NOMO-1 treated with DMSO at 0.1 percent for 48 hours (cell line): ENCODE measurements at regions not wholly inside any gene's neighbourhood (a gene's known extent, or its start where the extent isn't known, plus 50 kb on each side); places are given as distances from the start of the nearest gene placed in this dataset.
"Not testable (repeated sequence)": the region's sequence is repeated elsewhere in the genome, so short reads cannot be mapped to it uniquely, and the experiment has no call there.

Source experiments
- DNase-seq: peaks from one replicate; lab custom pipeline; 2025; ENCODE audit not compliant: unreplicated experiment; lab: John Stamatoyannopoulos, UW

DNA sequence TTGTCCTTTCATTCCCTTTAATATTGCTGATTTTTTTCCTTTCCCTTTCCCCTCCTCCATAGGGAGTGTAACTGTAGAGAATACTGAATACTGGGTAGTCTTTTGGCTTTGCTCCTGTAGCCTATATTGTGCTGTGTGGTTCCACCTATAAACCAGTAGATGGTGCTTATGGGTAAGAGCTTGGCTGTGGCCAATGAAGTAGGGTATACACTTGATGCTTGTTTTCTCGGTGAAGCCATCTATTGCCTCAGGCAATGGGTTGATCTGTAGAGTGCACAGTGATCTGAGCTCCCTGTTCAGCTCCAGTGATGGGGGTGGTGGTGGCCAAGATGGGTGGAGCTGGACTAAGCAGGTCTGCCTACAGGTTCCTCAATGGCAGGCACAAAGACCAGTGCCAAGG, 203.3 kb upstream of the IMPG1 start:
- no peak for DNase-seq

GRCh38 chr6:76264468-76264867, 192.0 kb upstream of the IMPG1 start:
- DNase-seq, result no peak

DNA sequence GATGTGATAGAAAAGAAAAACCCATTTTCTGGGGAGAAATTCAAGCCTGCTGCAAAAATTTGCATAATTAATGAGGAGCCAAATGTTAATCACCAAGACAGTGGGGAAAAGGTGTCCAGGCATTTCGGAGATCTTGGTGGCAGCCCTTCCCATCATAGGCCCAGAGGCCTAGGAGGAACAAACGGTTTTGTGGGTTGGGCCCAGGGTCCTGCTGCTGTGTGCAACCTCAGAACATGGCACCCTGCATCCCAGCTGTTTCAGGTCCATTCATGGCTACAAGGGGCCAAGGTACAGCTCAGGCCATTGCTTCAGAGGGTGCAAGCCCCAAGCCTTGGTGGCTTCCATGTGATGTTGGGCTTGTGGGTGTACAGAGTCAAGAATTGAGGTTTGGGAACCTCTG, 189.8 kb upstream of the IMPG1 start:
- no peak for DNase-seq

- peak; percentile 97 for DNase-seq
Observed at GRCh38 chr6:76250666-76251065, 178.2 kb upstream of the IMPG1 start.

DNA sequence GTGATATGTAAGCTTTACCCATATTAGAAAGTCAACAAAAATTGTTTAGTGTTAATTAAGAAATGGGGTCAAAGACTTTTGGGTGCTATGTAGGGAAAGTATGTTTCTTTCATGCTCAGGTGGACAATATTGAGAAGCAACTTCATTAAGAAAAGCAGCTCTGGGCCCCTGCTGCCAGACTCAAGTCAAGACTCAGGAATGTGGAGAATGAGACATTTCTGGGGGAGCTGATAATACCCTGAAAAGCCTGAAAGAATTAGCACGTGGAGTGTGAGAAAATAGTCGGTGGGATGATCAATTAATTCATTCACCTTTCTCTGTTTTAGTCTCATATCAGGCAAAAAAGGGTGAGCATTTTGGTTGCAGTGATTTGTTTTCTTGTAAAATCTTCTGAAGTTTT, 175.1 kb upstream of the IMPG1 start:
- DNase-seq, result no peak

DNA sequence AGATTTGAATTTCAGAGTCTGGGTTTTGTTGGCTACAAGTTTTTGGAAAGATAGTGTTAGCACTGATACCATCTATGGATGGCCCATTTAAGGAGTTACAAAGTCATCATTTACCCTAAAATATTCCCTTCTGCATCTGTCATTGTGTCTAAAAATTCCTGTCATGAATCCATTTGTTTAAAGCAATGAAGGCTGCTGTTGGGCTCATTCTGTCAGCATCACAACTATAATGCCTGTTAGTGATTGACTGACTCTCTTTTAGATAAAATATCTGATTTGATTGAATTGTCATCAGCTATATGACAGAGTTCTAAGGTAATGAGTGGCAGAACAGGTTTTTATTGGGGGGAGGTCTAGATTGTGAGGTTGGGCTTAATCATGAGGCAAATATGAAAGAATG, 167.6 kb upstream of the IMPG1 start:
- no peak for DNase-seq

GRCh38 chr6:76230711-76231110, 158.2 kb upstream of the IMPG1 start:
- peak; percentile 23 for DNase-seq

- no peak for DNase-seq
Observed at GRCh38 chr6:76222189-76222588, 149.7 kb upstream of the IMPG1 start.

DNA sequence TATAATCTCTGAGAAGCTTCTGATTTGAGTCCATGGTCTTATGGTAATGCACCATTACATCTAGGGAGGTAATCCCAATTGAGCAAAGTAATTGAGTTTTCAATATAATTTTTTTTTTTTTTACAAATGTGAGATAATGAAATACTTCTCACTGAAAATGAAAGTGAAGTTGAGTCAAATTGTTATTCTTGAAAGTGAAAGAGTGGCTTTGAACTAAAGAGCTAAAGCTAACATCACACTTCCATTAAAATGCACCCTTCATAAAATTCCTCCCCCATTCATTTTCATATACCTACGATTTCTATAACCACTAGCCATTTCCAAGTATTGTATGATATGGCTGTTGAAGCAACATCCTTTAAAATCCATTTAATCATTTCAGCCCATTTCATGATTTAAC, 149.1 kb upstream of the IMPG1 start:
- DNase-seq, result no peak

- DNase-seq, result no peak
Observed at GRCh38 chr6:76220805-76221204, 148.3 kb upstream of the IMPG1 start.

- no peak for DNase-seq
Observed at GRCh38 chr6:76217606-76218005, 145.1 kb upstream of the IMPG1 start.

DNA sequence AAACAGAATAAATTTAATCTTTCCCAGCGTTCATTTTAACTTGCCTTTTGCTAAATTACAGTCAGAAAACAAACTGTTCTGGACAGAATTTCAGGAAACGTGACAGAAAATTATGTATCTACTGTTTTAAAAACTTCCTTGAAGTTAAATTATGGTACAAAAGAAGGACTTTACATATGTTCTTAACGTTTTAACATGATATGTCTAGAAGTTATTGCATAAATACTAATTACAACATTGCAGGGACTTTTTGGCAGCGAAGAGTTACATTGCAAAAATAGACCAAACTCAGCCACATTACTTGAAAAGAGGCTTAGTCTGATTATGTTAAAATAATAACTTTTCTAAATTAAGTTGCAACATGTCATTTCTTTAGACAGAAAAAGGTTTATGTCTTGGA, 142.1 kb upstream of the IMPG1 start:
- DNase-seq, result no peak

DNA sequence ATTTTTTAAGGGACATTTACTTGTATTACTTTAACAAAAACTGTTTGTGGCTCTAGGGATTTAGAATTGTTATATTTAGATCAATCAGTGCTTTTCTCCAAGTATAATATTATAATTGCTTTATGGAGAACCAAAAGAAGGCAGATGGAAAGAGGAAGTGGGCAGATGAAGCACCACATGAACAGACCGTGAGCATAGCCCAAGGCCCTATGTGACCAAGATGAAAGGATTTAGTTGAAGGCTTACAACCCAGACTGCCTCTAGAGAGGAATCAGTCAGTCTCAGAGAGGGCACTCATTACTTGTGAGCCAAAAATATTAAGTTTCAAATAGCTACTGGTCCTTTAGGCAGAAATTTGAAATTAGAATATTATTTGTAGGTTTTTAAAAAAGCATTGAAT, 102.3 kb upstream of the IMPG1 start:
- peak; percentile 89 for DNase-seq

GRCh38 chr6:76166874-76167273, 94.4 kb upstream of the IMPG1 start:
- DNase-seq, result no peak

GRCh38 chr6:76166297-76166696, 93.8 kb upstream of the IMPG1 start:
- no peak for DNase-seq

DNA sequence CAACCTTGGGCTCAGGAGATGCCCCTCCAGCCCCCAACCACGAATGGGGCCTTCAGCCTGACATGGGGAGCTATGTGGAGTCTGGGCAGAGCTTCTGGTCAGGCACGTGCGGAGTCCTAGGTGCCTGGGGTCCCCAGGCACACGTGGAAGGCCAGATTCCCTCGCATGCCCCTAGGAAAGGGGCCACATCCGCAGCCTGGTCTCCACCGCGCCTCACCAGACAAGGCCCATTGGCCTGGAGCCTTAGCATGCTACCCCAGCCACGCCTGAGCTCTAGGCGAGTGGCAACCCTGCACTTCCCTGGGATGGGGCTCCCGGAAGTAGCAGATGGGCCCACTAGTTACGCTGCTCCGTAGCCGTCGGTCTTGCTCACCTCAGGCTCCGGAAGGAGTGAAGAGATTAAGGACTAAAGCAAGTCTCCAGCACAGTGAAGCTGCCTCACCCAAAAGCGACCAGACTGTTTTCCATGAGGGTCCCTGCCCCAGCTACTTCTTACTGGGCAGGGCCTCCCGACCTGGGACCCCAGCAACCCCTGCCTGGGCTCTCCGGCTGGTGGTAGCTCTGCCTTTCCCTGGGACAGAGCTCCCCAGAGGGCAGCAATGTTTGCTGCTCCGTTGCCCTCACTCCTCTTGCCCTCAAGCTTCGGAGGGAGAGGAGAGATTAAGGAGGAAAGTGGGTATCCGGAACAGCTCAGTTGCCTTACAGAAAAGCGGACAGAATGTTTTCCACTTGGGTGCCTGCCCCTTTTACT, 93.2 kb upstream of the IMPG1 start:
- DNase-seq, result no peak

DNA sequence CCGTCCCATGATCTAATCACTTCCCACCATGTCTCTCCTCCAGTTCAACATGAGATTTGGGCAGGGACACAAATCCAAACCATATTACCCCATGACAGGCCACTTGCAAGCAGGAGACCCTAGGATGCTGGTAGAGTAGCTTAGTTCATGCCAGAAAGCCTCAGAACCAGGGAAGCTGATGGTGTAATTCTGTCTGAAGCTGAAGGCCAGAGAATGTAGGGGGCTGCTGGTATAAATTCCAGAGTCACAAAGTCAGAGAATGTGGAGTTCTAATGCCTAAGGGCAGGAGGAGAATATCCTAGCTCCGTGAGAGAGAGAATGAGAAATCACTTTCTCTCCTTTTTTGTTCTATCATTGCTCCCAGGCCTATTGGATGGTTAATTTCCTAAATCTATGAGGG, 90.3 kb upstream of the IMPG1 start:
- no peak for DNase-seq

- DNase-seq, result not testable (repeated sequence)
Observed at GRCh38 chr6:76157800-76158199, 85.3 kb upstream of the IMPG1 start.

DNA sequence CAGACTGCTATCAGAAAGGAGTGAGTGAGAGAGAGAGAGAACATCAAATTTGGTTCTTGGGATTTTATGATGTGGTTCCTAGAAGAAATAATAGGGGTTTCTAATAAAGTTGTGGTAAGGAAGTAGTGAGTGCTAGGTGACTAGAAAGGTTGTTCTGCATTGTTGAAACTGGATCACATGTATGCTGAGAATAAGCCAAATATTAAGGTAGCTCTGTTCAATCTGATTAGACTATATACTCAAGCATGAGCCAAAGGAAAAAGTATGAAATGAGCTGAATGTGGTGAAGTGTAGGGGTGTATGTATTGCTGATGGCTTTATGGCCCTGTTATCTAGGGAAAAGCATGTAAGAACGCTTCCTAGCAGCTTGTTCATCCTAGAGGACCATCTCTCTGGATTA, 63.0 kb upstream of the IMPG1 start:
- DNase-seq, result no peak

GRCh38 chr6:76134651-76135050, 62.2 kb upstream of the IMPG1 start:
- no peak for DNase-seq

DNA sequence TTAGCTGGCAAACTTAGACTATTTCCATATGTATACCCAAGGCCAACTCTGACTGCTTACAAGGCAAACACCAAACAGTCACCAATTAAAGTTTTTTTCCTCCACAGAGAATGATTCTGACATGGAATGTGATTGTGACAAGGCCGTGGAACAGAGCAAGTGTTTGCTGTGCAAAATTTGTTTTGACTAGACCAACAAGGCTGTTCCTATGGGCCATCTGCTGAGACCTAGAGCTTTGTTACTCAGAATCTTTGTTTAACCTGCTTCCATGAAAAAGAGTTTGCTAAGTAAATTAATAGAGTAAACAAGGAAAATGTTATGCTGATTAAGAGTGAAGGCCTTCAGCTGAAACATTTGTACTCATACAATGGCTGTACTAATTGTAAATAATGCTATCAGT, 51.6 kb upstream of the IMPG1 start:
- no peak for DNase-seq
